ENCODE measurements at regions not wholly inside any gene's neighbourhood (a gene's known extent, or its start where the extent isn't known, plus 50 kb on each side); places are given as distances from the start of the nearest gene placed in this dataset.

DNA sequence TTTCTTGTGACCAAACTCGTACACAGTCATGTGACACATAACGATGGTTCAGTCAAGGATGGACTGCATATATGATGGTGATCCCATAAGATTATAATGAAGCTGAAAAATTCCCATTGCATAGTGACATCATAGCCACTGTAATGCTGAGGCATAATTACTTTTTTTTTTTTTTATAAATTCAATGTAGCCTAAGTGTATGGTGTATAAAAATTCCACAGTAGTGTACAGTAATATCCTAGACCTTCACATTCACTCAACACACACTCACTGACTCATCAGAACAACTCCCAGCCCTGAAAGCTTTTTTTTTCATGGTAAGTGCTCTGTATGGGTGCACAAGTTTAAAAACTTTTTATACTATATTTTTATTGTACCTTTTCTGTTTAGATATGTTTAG lies 105.0 kb downstream of the AREG start:
- Histone ChIP-seq H3K27me3 (no peaks in the 10 kb centered on the region), H3K4me3 (no peak overlapping the region), H3K27ac (no peak overlapping the region), H3K9me3 (ENCODE audit: low read depth) (no peaks in the 10 kb centered on the region), H3K36me3 (no peaks in the 10 kb centered on the region), H3K4me1 (ENCODE audit: low read depth) (no peaks in the 10 kb centered on the region)
- TF ChIP-seq, protein P1, sequence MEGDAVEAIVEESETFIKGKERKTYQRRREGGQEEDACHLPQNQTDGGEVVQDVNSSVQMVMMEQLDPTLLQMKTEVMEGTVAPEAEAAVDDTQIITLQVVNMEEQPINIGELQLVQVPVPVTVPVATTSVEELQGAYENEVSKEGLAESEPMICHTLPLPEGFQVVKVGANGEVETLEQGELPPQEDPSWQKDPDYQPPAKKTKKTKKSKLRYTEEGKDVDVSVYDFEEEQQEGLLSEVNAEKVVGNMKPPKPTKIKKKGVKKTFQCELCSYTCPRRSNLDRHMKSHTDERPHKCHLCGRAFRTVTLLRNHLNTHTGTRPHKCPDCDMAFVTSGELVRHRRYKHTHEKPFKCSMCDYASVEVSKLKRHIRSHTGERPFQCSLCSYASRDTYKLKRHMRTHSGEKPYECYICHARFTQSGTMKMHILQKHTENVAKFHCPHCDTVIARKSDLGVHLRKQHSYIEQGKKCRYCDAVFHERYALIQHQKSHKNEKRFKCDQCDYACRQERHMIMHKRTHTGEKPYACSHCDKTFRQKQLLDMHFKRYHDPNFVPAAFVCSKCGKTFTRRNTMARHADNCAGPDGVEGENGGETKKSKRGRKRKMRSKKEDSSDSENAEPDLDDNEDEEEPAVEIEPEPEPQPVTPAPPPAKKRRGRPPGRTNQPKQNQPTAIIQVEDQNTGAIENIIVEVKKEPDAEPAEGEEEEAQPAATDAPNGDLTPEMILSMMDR (IDR thresholded peaks at IDR 0.05; ENCODE audit: low read depth, low read length) = no peak
- DNase-seq (ENCODE audit: low read depth in 1 of 2, low spot score in 1 of 2) = no peak

DNA sequence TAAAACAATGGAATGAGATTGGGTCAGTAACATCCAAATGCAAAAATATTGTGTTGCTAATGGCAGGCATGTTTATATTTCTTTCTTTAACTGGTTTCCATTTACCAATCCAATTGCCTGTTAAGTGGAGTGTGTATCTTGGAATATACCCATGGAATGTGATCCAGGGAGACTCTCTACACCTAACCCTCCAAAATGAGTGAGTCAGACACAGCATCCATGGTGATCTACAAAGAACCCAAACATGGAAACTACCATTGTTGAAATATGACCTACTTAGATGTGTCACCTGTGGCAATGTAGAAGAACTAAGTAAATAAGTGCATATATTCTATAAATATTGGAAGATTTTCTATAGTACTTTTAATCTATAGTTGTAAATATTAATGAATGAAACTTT lies 110.3 kb downstream of the AREG start:
- Histone ChIP-seq H3K27me3 (no peaks in the 10 kb centered on the region), H3K27ac (no peak overlapping the region), H3K4me1 (ENCODE audit: low read depth) (no peaks in the 10 kb centered on the region), H3K4me3 (no peak overlapping the region), H3K36me3 (no peaks in the 10 kb centered on the region), H3K9me3 (ENCODE audit: low read depth) (no peaks in the 10 kb centered on the region)
- TF ChIP-seq, protein P1 (IDR thresholded peaks at IDR 0.05; ENCODE audit: low read depth, low read length) = no peak
- no peak for DNase-seq (ENCODE audit: low read depth in 1 of 2, low spot score in 1 of 2)

DNA sequence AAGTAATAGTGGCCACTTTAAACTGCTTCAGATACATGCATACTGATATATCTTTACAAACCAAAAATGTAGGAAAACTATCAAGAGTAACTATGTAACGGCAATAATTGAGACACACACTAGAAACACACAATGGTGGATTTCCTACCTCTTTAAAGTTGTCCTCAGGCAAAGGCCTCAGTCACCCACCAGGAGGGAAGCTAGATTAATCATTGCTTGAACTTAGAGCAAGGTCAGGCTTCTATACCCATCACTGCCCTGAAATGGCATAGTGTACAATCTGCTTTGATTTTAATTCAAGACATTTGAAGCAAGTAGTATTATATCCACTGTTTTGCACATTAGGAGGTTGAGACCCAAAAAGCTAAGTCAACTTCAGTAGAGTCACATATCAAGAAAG lies 110.9 kb downstream of the AREG start:
- Histone ChIP-seq H3K9me3 (ENCODE audit: low read depth) (no peaks in the 10 kb centered on the region), H3K27ac (no peak overlapping the region), H3K4me3 (no peak overlapping the region), H3K36me3 (no peaks in the 10 kb centered on the region), H3K4me1 (ENCODE audit: low read depth) (no peaks in the 10 kb centered on the region), H3K27me3 (no peaks in the 10 kb centered on the region)
- no peak for DNase-seq (ENCODE audit: low read depth in 1 of 2, low spot score in 1 of 2)
- TF ChIP-seq, protein P1 (IDR thresholded peaks at IDR 0.05; ENCODE audit: low read depth, low read length) = no peak

DNA sequence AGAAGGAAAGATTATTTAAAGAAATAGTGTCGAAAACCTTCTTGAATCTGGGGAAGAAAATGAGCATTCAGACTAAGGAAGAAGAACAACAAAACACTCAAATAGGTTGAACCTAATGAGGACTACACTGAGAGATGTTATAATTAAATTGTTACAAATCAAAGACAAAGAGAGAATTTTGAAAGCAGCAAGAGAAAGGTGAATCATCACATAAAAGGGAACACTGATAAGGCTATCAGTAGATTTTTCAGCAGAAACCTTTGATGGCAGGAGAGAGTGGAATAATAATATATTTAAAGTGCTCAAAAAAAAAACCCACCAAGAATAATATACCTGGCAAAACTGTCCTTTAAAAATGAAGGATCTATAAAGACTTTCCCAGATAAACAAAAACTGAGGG lies 114.9 kb downstream of the AREG start:
- H3K27ac ChIP-seq = no peak overlapping the region
- H3K4me3 ChIP-seq = no peak overlapping the region
- no peak for DNase-seq (ENCODE audit: low read depth in 1 of 2, low spot score in 1 of 2)
- TF ChIP-seq, protein P1 (IDR thresholded peaks at IDR 0.05; ENCODE audit: low read depth, low read length) = no peak
- no peaks in the 10 kb centered on the region for H3K4me1 ChIP-seq (ENCODE audit: low read depth)
- no peaks in the 10 kb centered on the region for H3K9me3 ChIP-seq (ENCODE audit: low read depth)
- H3K27me3 ChIP-seq = no peaks in the 10 kb centered on the region
- no peaks in the 10 kb centered on the region for H3K36me3 ChIP-seq

DNA sequence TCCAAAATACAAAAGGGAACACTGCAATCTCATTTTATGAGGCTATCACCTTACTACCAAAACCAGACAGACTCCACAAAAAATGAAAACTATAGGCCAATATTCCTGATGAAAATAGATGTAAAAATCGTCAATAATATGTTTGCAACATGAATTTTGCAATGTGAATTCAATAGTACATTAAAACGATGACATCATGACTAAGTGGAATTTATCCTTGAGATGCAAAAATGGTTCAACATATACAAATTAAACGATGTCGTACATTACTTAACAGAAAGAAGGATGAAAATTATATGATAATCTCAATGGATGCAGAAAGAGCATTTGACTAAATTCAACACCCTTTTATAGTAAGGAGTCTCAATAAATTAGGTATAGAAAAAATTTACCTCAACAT lies 123.0 kb downstream of the AREG start:
- Histone ChIP-seq H3K4me3 (no peak overlapping the region), H3K27me3 (no peaks in the 10 kb centered on the region), H3K27ac (no peak overlapping the region), H3K4me1 (ENCODE audit: low read depth) (no peaks in the 10 kb centered on the region), H3K9me3 (ENCODE audit: low read depth) (no peaks in the 10 kb centered on the region), H3K36me3 (no peaks in the 10 kb centered on the region)
- DNase-seq (ENCODE audit: low read depth in 1 of 2, low spot score in 1 of 2) = no peak
- TF ChIP-seq, protein P1 (IDR thresholded peaks at IDR 0.05; ENCODE audit: low read depth, low read length) = no peak

DNA sequence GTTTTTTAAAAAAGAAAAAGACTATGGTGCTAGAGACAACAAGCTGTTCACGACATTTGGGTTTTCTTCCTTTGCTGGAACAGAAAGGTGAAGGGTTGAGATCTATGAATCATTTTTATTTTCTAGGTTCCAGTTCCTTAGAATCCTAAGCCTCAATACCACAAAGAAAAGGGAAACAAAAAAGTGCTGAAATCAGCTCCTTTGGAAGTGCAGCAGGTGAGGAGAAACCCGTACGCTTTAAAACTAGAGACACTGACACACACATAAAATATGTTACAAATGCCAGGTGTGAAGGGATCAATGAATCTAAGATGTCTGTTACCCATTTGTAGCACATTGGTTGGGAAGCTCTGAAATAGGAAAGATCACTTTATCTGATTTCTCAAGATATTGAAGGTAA lies 125.2 kb downstream of the AREG start:
- Histone ChIP-seq H3K4me1 (ENCODE audit: low read depth) (no peaks in the 10 kb centered on the region), H3K36me3 (no peaks in the 10 kb centered on the region), H3K9me3 (ENCODE audit: low read depth) (no peaks in the 10 kb centered on the region), H3K27ac (no peak overlapping the region), H3K27me3 (no peaks in the 10 kb centered on the region), H3K4me3 (no peak overlapping the region)
- no peak for DNase-seq (ENCODE audit: low read depth in 1 of 2, low spot score in 1 of 2)
- TF ChIP-seq, protein P1 (IDR thresholded peaks at IDR 0.05; ENCODE audit: low read depth, low read length) = no peak

All from cardiac muscle cell (in vitro differentiated cells and primary cell).